ENCODE measurements at regions not wholly inside any gene's neighbourhood (a gene's known extent, or its start where the extent isn't known, plus 50 kb on each side); places are given as distances from the start of the nearest gene placed in this dataset.

DNA sequence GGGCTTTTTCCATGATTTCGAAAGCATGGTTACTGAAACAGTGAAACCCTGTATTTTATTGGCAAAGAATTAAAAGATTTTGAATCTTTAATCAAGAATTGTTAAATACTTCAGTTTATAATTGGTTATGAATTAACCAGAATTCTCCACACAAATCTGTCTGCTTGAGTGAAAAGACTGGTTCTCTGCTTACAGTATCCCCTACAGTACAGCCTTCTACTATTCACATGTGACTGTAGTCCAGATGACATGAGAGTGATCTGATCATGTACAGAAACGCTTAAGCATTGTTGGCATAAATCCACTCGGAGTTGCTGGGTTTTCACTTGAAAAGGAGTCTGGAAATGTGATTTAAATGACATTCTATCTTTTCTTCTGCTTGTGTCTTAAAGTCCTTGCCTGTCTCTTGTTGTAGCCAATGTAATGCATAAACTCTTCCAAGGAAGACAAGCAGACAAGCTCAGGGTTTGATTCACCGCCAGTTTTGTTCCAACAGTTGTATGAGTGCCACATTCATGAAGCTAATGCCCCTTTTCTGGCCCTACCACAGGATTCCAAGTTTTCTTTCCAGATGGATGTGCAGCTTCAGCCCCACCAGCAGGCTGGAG lies 222.0 kb upstream of the LRIG3 start:
- no peak overlapping the region for H3K27ac ChIP-seq (ENCODE audit: low read depth, low read length)
- H3K4me3 ChIP-seq (ENCODE audit: low read length) = no peak overlapping the region
- H4K20me1 ChIP-seq (ENCODE audit: control insufficient read depth, insufficient read depth, low read depth, low read length) = no peaks in the 10 kb centered on the region
- H3K79me2 ChIP-seq (ENCODE audit: control insufficient read depth, low read length) = no peaks in the 10 kb centered on the region
- no peaks in the 10 kb centered on the region for H3K9me3 ChIP-seq (ENCODE audit: control insufficient read depth, insufficient read depth, low read length)
- no peaks in the 10 kb centered on the region for H3K36me3 ChIP-seq (ENCODE audit: control insufficient read depth, low read length)
- TF ChIP-seq EZH2phosphoT487 (IDR thresholded peaks at IDR 0.05; ENCODE audit: borderline replicate concordance, low read length) = no peak
- TF ChIP-seq, protein P1, sequence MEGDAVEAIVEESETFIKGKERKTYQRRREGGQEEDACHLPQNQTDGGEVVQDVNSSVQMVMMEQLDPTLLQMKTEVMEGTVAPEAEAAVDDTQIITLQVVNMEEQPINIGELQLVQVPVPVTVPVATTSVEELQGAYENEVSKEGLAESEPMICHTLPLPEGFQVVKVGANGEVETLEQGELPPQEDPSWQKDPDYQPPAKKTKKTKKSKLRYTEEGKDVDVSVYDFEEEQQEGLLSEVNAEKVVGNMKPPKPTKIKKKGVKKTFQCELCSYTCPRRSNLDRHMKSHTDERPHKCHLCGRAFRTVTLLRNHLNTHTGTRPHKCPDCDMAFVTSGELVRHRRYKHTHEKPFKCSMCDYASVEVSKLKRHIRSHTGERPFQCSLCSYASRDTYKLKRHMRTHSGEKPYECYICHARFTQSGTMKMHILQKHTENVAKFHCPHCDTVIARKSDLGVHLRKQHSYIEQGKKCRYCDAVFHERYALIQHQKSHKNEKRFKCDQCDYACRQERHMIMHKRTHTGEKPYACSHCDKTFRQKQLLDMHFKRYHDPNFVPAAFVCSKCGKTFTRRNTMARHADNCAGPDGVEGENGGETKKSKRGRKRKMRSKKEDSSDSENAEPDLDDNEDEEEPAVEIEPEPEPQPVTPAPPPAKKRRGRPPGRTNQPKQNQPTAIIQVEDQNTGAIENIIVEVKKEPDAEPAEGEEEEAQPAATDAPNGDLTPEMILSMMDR (IDR thresholded peaks at IDR 0.05; ENCODE audit: low read depth, low read length, poor library complexity, severe bottlenecking) = no peak
- no peaks in the 10 kb centered on the region for H3F3A ChIP-seq (ENCODE audit: control insufficient read depth, insufficient read depth)
- H3K4me2 ChIP-seq (ENCODE audit: low read length) = no peak overlapping the region
- no peaks in the 10 kb centered on the region for H3K4me1 ChIP-seq (ENCODE audit: control insufficient read depth, low read length)
- no peaks in the 10 kb centered on the region for H3K9me2 ChIP-seq (replicated peaks; ENCODE audit: control insufficient read depth, low read length)
- no peaks in the 10 kb centered on the region for H3K27me3 ChIP-seq (ENCODE audit: control insufficient read depth, low read length)

DNA sequence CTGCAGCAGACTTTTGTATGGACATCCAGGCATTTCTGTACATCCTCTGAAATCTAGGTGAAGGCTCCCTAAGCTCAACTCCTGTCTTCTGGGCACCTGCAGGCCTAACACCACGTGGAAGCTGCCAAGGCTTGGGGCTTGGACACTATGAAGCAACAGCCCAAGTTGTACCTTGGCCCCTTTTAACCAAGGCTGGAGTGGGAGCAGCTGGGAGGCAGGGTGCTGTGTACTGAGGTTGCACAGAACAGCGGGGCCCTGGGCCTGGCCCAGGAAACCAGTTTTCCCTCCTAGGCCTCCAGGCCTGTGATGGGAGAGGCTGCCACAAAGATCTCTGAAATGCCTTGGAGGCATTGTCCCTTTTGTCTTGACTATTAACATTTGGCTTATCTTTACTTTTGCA lies 214.4 kb upstream of the LRIG3 start:
- Histone ChIP-seq H3K27me3 (ENCODE audit: control insufficient read depth, low read length) (no peaks in the 10 kb centered on the region), H4K20me1 (ENCODE audit: control insufficient read depth, insufficient read depth, low read depth, low read length) (no peaks in the 10 kb centered on the region), H3K27ac (ENCODE audit: low read depth, low read length) (no peak overlapping the region), H3K9me3 (ENCODE audit: control insufficient read depth, insufficient read depth, low read length) (no peaks in the 10 kb centered on the region), H3K79me2 (ENCODE audit: control insufficient read depth, low read length) (no peaks in the 10 kb centered on the region), H3K4me2 (ENCODE audit: low read length) (no peak overlapping the region), H3K4me3 (ENCODE audit: low read length) (no peak overlapping the region), H3K9me2 (replicated peaks; ENCODE audit: control insufficient read depth, low read length) (no peaks in the 10 kb centered on the region), H3K36me3 (ENCODE audit: control insufficient read depth, low read length) (no peaks in the 10 kb centered on the region), H3F3A (ENCODE audit: control insufficient read depth, insufficient read depth) (no peaks in the 10 kb centered on the region), H3K4me1 (ENCODE audit: control insufficient read depth, low read length) (no peaks in the 10 kb centered on the region)
- TF ChIP-seq EZH2phosphoT487 (IDR thresholded peaks at IDR 0.05; ENCODE audit: borderline replicate concordance, low read length) = no peak
- TF ChIP-seq, protein P1 (IDR thresholded peaks at IDR 0.05; ENCODE audit: low read depth, low read length, poor library complexity, severe bottlenecking) = no peak

DNA sequence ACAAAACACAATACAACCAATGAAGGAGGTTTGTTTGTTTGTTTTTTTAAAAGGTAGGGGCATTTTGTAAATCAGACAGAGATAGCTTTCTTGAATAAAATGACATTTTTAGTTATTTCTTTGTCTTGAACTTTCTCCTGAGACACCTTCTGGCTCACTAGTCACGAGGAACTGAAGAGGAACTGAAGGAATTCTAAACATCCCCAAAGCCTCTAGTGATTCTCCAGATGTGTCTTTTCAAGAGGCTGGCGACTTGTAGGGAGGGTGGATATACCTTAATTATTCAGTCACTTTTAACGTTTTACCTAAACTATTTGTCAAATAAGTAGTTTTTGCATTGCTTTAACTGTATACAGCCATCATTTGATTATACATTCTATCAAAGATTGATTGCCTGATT lies 211.2 kb upstream of the LRIG3 start:
- Histone ChIP-seq H3K27ac (ENCODE audit: low read depth, low read length) (no peak overlapping the region), H4K20me1 (ENCODE audit: control insufficient read depth, insufficient read depth, low read depth, low read length) (no peaks in the 10 kb centered on the region), H3K4me1 (ENCODE audit: control insufficient read depth, low read length) (no peaks in the 10 kb centered on the region), H3K4me3 (ENCODE audit: low read length) (no peak overlapping the region), H3K36me3 (ENCODE audit: control insufficient read depth, low read length) (no peaks in the 10 kb centered on the region), H3K9me3 (ENCODE audit: control insufficient read depth, insufficient read depth, low read length) (no peaks in the 10 kb centered on the region; the same call in 1 of the 2 replicates), H3K27me3 (ENCODE audit: control insufficient read depth, low read length) (no peaks in the 10 kb centered on the region), H3K9me2 (replicated peaks; ENCODE audit: control insufficient read depth, low read length) (no peaks in the 10 kb centered on the region), H3K79me2 (ENCODE audit: control insufficient read depth, low read length) (no peaks in the 10 kb centered on the region), H3F3A (ENCODE audit: control insufficient read depth, insufficient read depth) (no peaks in the 10 kb centered on the region), H3K4me2 (ENCODE audit: low read length) (no peak overlapping the region)
- TF ChIP-seq, protein P1 (IDR thresholded peaks at IDR 0.05; ENCODE audit: low read depth, low read length, poor library complexity, severe bottlenecking) = no peak
- no peak for TF ChIP-seq EZH2phosphoT487 (IDR thresholded peaks at IDR 0.05; ENCODE audit: borderline replicate concordance, low read length)
